ENCODE measurements at regions not wholly inside any gene's neighbourhood (a gene's known extent, or its start where the extent isn't known, plus 50 kb on each side); places are given as distances from the start of the nearest gene placed in this dataset.

- Histone ChIP-seq H3K27ac (no peak overlapping the region), H3K9me3 (no peaks in the 10 kb centered on the region), H3K36me3 (no peaks in the 10 kb centered on the region), H3K4me3 (no peak overlapping the region), H3K27me3 (no peaks in the 10 kb centered on the region), H3K4me1 (no peaks in the 10 kb centered on the region)
- TF ChIP-seq CTCF (IDR thresholded peaks at IDR 0.05) = no peak
- DNase-seq (ENCODE audit: low spot score) = no peak
Measured at GRCh38 chr11:131299598-131300438, 70.6 kb upstream of the NTM start.

GRCh38 chr11:131300439-131300717 lies 70.0 kb upstream of the NTM start:
- Histone ChIP-seq H3K27ac (no peak overlapping the region), H3K4me3 (no peak overlapping the region), H3K27me3 (no peaks in the 10 kb centered on the region), H3K9me3 (no peaks in the 10 kb centered on the region), H3K4me1 (no peaks in the 10 kb centered on the region), H3K36me3 (no peaks in the 10 kb centered on the region)
- DNase-seq (ENCODE audit: low spot score) = no peak
- no peak for TF ChIP-seq CTCF (IDR thresholded peaks at IDR 0.05)

- no peak for DNase-seq (ENCODE audit: low spot score)
- Histone ChIP-seq H3K9me3 (no peaks in the 10 kb centered on the region), H3K27me3 (no peaks in the 10 kb centered on the region), H3K36me3 (no peaks in the 10 kb centered on the region), H3K4me3 (no peak overlapping the region), H3K4me1 (no peaks in the 10 kb centered on the region), H3K27ac (no peak overlapping the region)
- TF ChIP-seq CTCF (IDR thresholded peaks at IDR 0.05) = no peak
Measured at GRCh38 chr11:131301306-131301705, 69.1 kb upstream of the NTM start.

- Histone ChIP-seq H3K27me3 (no peaks in the 10 kb centered on the region), H3K36me3 (no peaks in the 10 kb centered on the region), H3K9me3 (no peaks in the 10 kb centered on the region), H3K4me3 (no peak overlapping the region), H3K27ac (no peak overlapping the region), H3K4me1 (no peaks in the 10 kb centered on the region)
- no peak for TF ChIP-seq CTCF (IDR thresholded peaks at IDR 0.05)
- DNase-seq (ENCODE audit: low spot score) = no peak
Measured at GRCh38 chr11:131302836-131303235, 67.6 kb upstream of the NTM start.

- Histone ChIP-seq H3K4me1 (no peaks in the 10 kb centered on the region), H3K9me3 (no peaks in the 10 kb centered on the region), H3K4me3 (no peak overlapping the region), H3K27me3 (no peaks in the 10 kb centered on the region), H3K36me3 (no peaks in the 10 kb centered on the region), H3K27ac (no peak overlapping the region)
- no peak for TF ChIP-seq CTCF (IDR thresholded peaks at IDR 0.05)
- no peak for DNase-seq (ENCODE audit: low spot score)
Measured at GRCh38 chr11:131303611-131304119, 66.8 kb upstream of the NTM start.

GRCh38 chr11:131305005-131305404 lies 65.4 kb upstream of the NTM start:
- H3K4me3 ChIP-seq = no peak overlapping the region
- H3K27ac ChIP-seq = no peak overlapping the region
- no peaks in the 10 kb centered on the region for H3K27me3 ChIP-seq
- H3K36me3 ChIP-seq = no peaks in the 10 kb centered on the region
- no peaks in the 10 kb centered on the region for H3K9me3 ChIP-seq
- no peak for TF ChIP-seq CTCF (IDR thresholded peaks at IDR 0.05)
- H3K4me1 ChIP-seq = no peaks in the 10 kb centered on the region
- no peak for DNase-seq (ENCODE audit: low spot score)

Data from right atrium auricular region (tissue), 2 donors.